ENCODE measurements at regions not wholly inside any gene's neighbourhood (a gene's known extent, or its start where the extent isn't known, plus 50 kb on each side); places are given as distances from the start of the nearest gene placed in this dataset.
"Not testable (repeated sequence)": the region's sequence is repeated elsewhere in the genome, so short reads cannot be mapped to it uniquely, and the experiment has no call there.

DNA sequence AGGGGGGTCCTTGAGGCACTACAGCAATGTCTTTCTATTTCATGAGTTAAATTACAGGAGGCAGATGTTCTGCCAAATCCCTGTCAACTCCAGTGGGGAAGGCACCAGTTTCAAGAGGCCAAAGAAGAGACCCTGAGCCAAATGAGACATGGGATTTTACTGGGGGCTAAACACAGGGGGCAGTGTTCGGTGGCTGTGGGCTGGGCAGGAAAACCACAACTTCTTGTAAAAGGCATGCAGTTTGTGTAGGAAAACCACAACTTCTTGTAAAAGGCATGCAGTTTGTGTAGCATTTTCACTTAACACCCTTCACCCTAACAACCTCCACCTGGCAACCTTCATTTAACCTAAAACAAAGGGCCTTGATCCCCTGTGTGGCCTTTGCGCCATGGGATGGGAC, 61.0 kb downstream of the POLR2M start:
- FAIRE-seq, result no peak

DNA sequence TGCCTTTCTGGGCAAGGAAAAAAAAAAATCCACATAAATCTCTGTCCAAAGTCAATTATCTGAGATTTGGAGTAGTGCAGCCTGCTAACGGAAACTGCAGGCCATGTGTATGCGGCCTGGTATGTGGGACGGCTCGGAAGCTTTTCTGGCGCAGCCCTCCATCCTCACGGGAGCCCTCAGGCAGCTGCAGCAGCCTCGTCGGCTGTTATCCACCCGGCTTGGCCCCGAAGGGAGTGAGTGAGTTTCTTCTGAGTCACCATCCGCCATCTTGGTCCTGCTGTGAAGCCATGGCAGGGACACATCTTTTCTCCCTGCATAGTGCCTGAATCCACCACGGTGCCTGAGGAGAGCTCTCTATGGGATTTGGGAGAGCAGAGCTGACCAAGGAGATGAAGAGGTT, 62.8 kb downstream of the POLR2M start:
- no peak for FAIRE-seq

DNA sequence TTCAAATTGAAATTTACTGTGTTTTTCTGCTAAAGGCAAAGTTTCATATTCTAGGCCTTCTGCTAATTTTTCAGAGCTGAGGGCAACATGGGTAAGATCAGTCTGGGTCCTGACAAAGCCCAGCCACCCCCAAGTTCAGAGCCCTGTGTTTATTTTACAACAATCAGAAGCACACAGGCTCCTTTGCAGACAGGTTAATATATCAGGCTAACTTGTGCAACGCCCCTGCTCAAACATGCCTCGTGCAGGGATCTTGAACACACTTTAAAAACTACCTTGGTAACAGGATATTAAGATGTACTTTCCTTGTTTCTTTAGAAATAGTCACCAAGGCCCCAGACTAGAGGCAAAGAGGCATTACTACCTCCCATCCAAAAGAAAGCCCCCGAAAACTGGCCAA, 64.0 kb downstream of the POLR2M start:
- no peak for FAIRE-seq

DNA sequence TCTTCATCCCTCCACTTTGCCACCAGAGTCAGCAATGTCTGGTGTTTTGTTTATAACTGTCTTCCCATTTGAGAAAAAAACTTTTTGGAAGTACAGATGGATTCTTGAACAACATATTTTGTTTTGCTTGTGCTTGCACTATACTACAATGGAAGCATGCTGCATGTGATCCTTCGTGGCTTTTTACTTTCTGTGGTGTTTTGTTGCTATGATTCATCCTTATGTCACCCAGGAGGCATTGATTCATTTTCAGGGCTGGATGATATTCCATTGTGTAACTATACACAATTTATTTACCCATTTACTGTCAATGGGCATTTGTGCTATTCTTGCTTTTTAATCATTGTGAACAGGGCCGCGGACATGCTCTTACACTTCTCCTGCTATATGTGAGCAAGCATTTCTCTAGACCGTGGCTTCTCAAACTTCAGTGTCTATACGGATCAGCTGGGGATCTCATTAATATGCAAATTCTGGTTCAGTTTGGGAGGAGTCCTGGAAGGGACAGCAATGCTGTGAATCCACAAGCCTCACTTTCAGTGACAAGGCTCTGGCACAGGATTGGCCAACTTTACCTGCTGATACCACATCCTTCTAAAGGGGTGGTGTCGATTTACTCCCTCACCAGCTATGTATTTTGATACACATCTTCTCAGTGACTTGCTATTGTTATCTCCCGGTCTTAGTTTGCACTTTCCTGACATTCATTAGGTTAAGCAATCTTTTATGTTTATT, 65.9 kb downstream of the POLR2M start:
- no peak for FAIRE-seq

DNA sequence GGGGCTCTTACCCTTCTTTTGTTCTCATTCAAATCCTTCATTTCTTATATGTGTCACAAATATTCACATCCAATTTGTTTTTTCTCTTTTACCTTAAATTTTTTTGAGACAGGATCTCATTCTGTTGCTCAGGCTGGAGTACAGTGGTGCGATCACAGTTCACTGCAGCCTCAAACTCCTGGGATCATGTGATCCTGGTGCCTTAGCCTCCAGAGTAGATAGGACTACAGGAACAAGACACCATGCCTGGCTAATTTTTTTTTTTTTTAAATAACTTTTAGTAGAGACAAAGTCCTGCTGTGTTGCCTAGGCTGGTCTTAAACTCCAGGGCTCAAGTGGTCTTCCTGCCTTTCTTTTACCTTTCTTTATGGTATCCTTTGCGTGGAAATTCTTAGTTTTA, 66.5 kb downstream of the POLR2M start:
- no peak for FAIRE-seq

DNA sequence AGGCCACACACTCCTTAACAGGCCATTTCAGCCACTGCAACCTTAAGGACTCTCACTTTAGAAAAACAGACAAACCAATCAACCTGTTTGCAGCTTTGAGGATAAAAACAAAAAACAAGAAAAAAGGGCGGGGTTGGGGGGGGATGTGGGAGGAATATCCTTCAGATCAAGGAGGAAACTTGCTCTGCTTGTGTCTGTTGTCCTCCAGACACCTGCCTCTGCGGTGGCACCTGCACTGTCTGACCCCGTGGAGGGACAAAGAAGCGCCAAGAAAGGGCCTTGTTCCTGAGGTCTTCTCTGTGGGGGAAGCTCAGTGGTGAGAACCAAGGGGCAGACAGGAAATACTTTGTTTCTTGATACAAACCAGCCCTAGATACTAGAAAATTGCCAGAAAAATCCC, 70.5 kb downstream of the POLR2M start:
- FAIRE-seq, result no peak

DNA sequence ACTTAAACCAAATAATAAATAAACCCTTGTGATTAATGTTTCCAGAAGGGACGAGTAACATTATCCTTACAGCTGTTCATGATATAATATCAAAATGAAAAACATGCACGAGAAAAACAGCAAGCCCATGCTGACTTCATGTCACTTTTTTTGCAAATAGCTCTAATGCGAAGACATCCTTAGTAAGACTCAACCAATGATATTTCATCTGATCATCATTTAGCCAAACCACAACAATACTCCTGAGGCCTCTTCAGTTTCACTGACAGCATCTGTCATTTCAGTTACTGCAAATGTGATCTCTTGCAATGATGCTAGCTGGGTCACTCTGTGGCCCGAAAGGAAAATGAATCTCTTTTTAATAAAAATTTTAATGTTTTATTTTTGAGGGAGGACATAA, 74.0 kb downstream of the POLR2M start:
- no peak for FAIRE-seq

DNA sequence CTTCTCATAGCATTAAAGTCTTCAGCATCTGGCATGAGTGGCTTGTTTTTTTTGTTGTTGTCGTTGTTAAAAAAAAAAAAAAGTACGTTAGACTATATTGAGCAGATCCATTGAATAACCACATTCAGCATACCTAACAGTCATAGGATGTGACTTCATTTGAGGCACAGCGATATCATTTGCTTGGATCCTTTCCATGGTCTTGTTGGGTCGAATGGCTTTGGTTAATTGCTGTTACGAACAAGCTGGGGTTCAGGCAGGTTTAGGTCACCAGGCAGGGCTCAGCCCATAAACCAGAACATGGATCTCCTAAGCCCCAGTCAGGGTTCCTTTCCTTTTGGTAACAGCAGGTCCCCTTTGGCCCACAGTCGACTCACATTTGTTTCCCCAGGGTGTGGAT, 76.2 kb downstream of the POLR2M start:
- no peak for FAIRE-seq

DNA sequence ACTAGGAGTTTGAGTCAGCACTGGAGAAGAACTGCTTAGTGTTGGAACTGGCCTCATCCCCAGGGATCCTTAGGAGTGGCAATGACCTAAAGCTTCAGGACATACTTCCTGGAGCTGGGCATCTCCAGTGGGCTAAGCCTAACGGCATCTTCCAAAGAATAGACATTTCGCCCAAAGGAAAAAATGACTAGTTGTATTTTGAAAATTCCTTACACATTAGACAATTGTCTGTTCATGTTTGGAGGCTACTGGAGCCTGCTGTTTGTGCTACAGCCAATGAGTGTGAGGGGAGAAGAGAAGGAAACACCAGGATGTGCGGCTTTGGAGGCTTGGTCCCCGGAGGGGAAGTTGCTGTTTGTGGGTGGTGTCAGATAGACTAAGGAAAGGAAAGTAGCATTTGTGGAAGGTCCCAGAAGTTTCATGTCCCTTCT, 77.6 kb downstream of the POLR2M start:
- no peak for FAIRE-seq

DNA sequence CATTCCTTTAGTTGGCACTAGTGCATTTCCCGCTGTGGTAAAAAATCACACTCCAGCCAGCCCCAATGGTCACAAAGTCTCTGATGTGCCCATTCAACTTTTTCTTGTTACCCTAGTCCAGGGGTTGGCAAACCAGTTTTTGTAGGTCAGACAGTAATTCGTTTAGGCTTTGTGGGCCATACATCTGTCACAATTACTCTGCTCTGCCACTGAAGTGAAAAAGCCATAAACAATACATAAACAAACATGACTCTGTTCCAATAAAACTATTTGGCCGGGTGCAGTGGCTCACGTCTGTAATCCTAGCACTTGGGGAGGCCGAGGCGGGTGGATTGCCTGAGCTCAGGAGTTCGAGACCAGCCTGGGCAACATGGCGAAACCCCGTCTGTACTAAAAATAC, 78.5 kb downstream of the POLR2M start:
- FAIRE-seq, result no peak

DNA sequence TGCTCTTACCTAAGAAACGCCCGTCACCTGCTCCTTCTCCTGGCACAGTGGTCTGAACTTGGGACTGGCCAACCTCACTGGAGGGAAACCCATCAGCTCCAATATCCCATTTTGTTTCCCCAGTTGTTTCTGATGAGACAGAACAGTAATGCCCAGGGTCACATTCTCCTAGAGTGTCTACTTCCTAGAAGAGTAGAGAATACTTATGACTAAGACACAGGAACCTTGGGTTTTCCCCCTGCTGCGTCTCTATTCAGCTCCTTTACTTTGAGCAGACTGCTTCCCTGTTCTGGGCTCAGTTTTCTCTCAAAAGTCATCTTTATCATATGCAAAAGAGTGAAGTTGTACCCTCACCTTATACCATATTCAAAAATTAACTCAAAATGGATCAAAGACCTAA, 79.4 kb downstream of the POLR2M start:
- no peak for FAIRE-seq

DNA sequence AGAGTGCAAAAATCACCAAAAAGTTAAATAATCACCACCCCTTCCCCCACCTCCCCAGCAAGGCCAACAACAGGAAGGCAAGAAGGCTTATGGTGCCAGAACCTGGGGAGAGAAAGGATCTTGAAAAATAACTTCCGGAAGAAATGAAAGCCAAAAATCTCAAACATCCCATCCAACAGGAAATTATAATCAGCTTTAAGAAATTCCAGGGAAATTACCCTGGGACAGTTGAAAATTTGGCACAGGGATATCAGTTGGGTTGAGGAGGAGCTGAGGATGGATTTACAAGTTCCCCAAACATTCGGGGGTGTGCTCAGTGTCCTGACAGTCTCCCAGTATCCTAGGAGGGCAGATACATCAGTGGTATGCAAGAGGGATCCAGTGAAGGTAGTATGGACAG, 82.7 kb downstream of the POLR2M start:
- FAIRE-seq, result no peak

DNA sequence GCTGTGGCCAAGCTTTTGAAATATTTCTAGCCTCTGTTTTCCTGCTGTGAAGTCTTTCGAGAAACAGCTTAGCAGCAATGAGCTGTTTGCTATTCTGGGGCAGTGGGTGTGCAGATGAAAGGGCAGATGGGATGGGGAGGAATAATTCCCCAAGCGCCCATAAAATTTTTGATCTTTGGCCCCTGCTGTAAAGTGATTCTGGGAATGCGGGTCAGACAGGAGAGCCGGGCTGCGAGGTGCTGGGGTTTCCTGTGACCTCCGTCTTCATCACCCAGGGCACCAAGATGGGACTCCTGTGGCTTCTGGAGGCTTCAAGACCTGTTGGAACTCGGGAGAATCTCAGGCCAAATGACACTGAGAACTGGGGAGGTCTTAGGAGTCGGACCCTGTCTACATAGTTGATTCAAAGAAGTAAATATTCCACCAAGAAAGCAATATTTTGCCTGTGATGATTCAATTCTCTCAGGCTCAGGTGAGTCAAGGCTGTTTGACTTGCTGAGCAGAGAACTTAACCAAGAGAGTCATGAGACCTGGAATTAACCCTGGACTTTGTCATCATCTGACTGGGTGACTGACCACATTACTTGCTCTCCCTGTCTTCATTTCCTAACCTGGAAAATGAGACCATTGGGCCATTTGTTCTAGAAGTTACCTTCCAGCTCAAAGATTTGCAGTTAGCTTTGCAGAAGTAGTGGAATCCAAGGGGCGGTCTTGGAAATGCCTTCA, 86.4 kb downstream of the POLR2M start:
- FAIRE-seq, result no peak

DNA sequence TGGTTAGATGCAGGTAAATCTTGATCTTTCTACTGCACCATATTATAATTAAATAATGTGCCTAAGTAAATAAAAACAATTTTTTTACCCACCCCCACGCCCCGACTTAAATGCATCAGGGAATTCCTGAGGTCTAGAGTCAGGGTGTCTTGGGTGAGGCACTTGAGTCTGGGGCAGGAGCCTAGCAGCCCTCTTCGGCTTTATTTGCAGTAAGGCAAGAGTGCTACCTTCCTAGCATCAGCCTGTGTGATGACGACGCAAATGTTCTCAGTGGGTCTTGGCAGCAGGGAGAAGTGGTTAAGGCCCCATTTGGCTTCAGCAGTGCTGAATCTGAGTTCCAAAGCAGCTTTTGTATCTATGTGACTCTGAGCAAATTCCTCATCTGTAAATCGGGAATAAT, 88.7 kb downstream of the POLR2M start:
- FAIRE-seq, result no peak

DNA sequence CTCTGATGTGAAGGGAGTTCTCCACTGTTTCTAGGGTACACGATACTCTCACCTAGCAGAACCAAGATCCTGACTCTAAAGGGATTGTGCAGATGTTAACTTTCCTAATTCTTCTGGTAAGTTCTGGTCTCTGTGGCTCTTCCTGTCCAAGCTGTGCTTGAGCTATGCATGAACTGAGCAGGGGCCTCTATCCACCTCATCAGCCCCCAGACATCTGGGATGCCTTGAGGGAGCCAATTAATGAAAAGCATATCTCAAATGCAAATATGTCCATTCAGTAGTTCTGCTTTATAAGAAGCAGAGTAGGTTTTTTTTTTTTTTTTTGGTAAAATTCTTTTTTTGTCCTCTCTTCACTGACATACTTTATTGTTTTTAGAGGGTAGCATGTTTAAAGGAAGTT, 89.6 kb downstream of the POLR2M start:
- FAIRE-seq, result no peak

DNA sequence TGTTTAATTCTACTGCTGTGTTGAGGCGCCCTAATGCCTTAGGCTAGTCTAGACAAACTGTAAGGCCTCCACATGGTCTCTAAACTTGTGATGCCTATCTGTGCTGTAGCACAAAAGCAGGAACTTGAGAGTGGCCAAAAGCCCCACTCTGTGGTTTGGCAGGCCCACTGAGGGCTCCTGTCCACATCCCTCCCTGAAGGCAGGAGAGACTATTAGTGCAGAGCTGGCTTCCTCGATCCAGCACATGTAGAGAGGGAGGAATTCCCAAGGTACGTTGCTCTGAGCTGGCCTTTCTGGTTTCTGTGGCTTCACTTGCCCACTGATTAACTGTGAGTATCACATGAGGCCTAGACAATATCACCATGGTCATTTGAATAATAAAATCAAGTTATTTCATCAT, 90.6 kb downstream of the POLR2M start:
- no peak for FAIRE-seq

DNA sequence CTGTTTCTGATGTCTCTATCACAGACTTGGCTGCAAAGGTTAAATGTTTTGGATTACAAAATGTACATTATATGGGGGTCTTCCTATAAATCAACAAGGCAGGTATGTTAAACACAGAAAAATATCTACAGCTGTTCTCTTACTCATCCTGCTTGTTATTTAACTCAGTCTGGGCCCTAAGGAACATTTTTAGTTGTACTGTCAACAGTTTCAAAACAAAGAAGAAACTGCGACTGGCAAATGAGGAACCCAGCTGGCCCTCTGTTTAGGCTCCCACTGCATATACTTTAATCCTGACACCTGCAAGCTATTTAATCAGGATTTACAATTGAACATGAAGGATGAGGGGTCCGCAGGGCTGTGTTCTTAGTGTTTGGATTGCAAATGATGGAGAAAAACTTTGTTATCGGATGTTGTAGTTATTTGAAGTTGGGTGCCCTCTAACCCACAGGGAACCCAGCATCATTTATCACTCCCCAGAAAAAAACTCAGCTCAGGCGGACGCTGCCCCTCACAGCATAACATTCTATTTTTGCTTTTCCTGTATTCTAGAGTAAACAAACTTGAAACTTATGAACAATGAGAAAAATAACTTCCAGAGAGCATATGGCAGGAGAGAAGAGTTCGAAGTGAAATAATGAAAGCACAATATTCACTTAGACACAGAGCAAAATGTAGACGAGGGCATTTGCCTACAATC, 91.2 kb downstream of the POLR2M start:
- FAIRE-seq, result no peak

DNA sequence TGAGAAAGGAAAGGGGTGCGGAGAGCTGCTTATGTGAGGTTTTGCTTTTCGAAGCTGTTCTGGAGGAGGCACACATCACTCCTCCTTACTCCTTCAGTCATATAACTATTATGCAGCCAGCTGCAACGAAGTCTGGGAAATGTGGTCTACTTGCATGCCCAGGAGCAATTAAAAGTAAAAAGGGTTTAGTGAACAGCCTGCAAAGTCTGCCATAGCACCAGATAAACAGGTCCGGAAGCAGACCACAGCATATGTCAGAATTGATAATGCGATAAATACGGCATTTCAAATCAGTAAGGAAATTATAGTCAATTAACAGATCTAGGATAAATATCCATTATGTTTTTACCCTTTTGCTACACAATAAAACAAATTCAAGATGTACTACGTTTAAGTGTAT, 99.5 kb downstream of the POLR2M start:
- FAIRE-seq, result no peak

DNA sequence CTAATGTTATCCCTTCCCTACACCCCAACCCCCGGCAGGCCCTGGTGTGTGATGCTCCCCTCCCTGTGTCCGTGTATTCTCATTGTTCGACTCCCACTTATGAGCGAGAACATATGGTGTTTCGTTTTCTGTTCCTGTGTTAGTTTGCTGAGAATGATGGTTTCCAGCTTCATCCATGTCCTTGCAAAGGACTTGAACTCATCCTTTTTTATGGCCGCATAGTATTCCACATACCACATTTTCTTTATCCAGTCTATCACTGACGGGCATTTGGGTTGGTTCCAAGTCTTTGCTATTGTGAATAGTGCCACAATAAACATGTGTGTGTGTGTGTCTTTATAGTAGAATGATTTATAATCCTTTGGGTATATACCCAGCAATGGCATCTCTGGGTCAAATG, 102.8 kb downstream of the POLR2M start:
- FAIRE-seq, result not testable (repeated sequence)

DNA sequence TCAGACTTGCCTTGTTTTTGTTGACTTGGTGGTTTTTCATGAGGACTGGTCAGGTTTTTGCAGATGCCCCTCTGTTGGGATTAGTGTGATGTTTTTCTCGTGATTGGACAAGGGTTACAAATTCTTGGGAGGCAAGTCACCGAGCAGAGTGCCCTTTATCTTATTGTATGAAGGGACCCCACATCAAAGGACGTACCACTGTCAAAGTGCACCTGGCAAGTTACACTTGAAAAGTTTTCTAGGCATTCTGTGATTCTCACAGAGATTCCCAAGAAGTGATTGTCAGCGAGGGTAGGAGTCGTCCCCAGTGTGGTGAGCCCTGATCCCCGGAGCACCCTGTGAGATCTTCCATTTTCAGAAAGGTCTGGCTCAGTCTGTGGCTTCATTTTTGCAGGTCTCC, 110.1 kb downstream of the POLR2M start:
- no peak for FAIRE-seq

DNA sequence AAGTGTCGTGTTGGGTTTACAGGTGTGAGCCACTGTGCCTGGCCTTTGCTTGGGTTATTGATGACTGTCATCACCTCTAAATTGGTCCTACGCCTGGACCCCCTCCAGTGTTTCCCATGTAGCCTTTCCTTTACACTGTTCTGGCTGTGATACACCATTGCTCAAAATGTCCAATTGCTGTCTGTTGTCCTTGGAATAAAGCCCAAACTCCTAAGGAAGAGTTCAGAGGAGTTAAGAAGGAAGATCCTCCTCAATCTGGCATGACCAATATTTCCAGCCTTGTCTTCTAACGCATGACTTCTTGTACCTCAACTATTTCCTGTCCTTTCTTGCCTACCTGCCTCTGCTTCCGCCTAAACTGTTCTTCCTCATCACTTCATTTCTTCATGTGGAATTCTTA, 113.1 kb downstream of the POLR2M start:
- no peak for FAIRE-seq

DNA sequence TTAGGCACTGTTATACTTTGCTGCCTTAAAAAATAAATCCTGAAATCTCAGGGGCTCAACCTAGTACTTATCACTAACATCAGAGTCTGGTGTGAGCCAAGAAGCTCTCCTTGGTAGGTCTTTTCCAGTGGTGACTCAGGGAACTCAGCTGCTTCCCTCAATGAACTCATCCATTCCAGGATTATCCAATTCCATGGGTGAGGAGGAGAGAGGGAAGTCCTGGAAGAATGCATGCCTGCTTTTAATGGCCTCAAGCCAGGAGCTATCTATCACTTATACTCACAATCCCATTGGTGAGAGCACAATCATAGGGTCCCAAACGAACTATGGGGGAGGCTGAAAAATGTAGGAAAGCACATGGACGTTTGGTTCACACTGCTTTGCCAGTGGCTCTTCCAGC, 113.6 kb downstream of the POLR2M start:
- FAIRE-seq, result no peak

DNA sequence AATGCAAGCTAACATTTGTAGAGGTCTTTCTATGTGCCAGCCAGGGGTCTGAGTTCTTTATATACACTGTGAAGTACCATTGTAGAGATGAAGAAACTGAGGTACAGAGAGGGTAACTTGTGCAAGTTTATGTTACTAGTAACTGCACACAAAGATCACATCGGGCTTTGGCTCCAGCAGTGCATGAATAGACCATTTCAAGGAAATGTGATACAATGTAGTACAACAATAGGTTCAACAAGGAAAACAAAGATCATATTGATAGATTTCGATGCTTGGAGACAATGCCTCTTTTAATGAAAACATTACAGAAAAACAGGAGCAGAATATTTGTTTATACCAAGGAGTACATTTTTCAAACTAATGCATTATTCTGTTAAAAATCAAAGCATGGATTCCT, 115.3 kb downstream of the POLR2M start:
- no peak for FAIRE-seq

DNA sequence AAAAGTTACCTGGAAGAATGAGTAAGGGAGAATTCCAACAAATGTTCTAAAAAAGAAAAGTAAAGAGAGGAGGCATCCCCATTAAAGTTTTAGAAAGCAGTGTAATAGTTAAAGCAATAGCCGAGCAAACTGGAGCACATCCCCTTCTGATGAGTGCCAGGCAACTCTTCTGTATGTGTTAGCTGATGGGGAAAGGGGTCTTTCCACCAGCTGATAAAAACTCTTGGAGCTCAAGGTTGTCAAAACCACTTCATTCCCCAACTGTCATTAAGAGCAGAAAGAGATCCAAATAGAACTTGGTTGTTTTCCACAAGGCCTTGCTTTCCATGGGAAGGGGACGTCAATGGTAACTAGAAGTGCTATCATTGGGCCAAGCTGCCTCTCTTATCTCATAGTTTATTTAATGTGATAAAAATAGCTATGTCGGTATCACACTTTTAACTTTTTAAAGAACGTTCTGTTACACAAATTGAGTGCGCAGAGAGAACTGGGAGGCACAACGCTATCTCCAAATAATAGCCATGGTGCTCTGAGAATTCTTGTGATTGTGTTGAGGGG, 116.9 kb downstream of the POLR2M start:
- FAIRE-seq, result no peak
